HG02973 (cell line): ENCODE measurements at regions not wholly inside any gene's neighbourhood (a gene's known extent, or its start where the extent isn't known, plus 50 kb on each side); places are given as distances from the start of the nearest gene placed in this dataset.

Experiments used
- ATAC-seq: cut with Tn5 transposase; IDR thresholded peaks from one replicate; pipeline ENCODE4 v1.9.1; 2021; ENCODE audit warnings: moderate library complexity; ENCODE audit not compliant: unreplicated experiment

GRCh38 chr15:91711384-91712033 lies 142.0 kb upstream of the SLCO3A1 start:
- ATAC-seq: no peak

GRCh38 chr15:91712286-91712685 lies 141.2 kb upstream of the SLCO3A1 start:
- ATAC-seq: no peak

- no peak for ATAC-seq
Measured at GRCh38 chr15:91716536-91716935, 137.0 kb upstream of the SLCO3A1 start.

GRCh38 chr15:91717811-91718210 lies 135.7 kb upstream of the SLCO3A1 start:
- no peak for ATAC-seq

- ATAC-seq: no peak
Measured at GRCh38 chr15:91723959-91724358, 129.5 kb upstream of the SLCO3A1 start.

- ATAC-seq: no peak
Measured at GRCh38 chr15:91733661-91734060, 119.8 kb upstream of the SLCO3A1 start.

- ATAC-seq: no peak
Measured at GRCh38 chr15:91737151-91737818, 116.2 kb upstream of the SLCO3A1 start.

- no peak for ATAC-seq
Measured at GRCh38 chr15:91741986-91742385, 111.5 kb upstream of the SLCO3A1 start.

GRCh38 chr15:91751611-91752010 lies 101.9 kb upstream of the SLCO3A1 start:
- no peak for ATAC-seq

- ATAC-seq: no peak
Measured at GRCh38 chr15:91752081-91752785, 101.3 kb upstream of the SLCO3A1 start.

- ATAC-seq: no peak
Measured at GRCh38 chr15:91759560-91759959, 93.9 kb upstream of the SLCO3A1 start.

- ATAC-seq: no peak
Measured at GRCh38 chr15:91765660-91766059, 87.8 kb upstream of the SLCO3A1 start.

GRCh38 chr15:91769476-91769875 lies 84.0 kb upstream of the SLCO3A1 start:
- no peak for ATAC-seq

GRCh38 chr15:91769894-91770293 lies 83.6 kb upstream of the SLCO3A1 start:
- ATAC-seq: no peak

- ATAC-seq: no peak
Measured at GRCh38 chr15:91776104-91776503, 77.4 kb upstream of the SLCO3A1 start.

- ATAC-seq: no peak
Measured at GRCh38 chr15:91779960-91780359, 73.5 kb upstream of the SLCO3A1 start.

- ATAC-seq: no peak
Measured at GRCh38 chr15:91780387-91780786, 73.1 kb upstream of the SLCO3A1 start.

- no peak for ATAC-seq
Measured at GRCh38 chr15:91782221-91782620, 71.3 kb upstream of the SLCO3A1 start.

- ATAC-seq: no peak
Measured at GRCh38 chr15:91783008-91783407, 70.5 kb upstream of the SLCO3A1 start.

GRCh38 chr15:91783451-91783850 lies 70.1 kb upstream of the SLCO3A1 start:
- no peak for ATAC-seq

GRCh38 chr15:91784973-91785709 lies 68.4 kb upstream of the SLCO3A1 start:
- no peak for ATAC-seq
